ENCODE measurements at regions not wholly inside any gene's neighbourhood (a gene's known extent, or its start where the extent isn't known, plus 50 kb on each side); places are given as distances from the start of the nearest gene placed in this dataset.

DNA sequence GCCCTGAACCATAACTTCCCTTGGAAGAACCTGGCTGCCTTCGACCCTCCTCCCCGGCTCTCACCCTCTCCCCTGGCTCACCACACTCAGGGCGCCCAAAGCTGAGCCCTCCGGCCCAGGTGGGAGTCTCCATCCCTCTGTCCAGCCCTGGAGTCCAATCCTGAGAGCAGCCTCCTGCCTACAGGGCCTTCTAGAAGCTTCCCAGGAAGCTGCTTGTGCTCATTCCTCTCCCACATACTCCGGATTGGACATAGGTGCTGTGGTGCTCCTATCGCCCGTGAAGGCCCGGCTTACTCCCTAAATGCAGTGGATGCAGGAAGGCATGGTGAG, 1332.0 kb downstream of the BRD1 start:
- H3K4me1 ChIP-seq (ENCODE audit: low read depth): no peaks in the 10 kb centered on the region
- no peak overlapping the region for H3K27ac ChIP-seq
- no peaks in the 10 kb centered on the region for H3K9me3 ChIP-seq (ENCODE audit: low read depth)
- no peak for DNase-seq (ENCODE audit: low read depth in 1 of 2, low spot score in 1 of 2)
- H3K36me3 ChIP-seq: no peaks in the 10 kb centered on the region
- TF ChIP-seq, protein P1, sequence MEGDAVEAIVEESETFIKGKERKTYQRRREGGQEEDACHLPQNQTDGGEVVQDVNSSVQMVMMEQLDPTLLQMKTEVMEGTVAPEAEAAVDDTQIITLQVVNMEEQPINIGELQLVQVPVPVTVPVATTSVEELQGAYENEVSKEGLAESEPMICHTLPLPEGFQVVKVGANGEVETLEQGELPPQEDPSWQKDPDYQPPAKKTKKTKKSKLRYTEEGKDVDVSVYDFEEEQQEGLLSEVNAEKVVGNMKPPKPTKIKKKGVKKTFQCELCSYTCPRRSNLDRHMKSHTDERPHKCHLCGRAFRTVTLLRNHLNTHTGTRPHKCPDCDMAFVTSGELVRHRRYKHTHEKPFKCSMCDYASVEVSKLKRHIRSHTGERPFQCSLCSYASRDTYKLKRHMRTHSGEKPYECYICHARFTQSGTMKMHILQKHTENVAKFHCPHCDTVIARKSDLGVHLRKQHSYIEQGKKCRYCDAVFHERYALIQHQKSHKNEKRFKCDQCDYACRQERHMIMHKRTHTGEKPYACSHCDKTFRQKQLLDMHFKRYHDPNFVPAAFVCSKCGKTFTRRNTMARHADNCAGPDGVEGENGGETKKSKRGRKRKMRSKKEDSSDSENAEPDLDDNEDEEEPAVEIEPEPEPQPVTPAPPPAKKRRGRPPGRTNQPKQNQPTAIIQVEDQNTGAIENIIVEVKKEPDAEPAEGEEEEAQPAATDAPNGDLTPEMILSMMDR (IDR thresholded peaks at IDR 0.05; ENCODE audit: low read depth, low read length): no peak
- H3K4me3 ChIP-seq: no peak overlapping the region
- peaks cover 14% of the 10 kb centered on the region for H3K27me3 ChIP-seq

DNA sequence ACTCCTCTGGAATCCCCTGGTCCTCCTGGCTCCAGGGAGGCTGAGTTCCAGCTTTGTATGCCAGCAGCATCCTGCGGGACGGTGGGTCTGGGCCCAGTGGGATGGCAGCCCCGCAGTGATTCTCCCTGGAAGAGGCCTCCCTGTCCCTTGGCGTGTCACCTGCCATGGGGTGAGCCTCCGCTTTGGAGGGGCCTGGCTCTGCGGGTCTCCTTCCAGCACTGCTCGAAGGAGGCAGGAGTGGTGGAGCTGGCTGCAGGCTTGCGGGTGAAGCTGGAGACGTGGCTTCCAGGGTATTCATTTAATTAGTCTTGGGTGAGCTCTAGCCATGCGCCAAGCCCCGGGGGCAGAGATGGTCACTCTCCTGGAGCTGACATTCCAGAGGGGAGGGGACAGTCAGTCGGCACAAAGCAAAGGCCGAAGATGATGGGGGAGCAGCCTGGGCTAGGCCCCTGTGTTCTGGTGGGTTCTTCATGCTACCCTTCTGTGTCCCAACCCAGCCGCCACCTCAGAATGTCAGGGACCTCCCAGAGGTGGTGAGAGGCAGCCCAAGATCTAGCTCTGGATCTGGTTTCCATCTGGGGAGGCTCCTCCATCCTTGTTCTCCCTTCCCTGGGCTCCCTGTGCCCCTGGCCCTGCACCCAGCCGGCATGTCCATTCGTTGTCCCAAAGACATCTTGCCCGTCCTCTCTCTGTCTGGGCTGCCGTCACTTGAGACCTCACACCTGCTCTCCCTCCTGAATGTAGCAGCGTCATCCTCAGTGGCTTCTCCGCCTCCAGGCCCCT, 1332.5 kb downstream of the BRD1 start:
- DNase-seq (ENCODE audit: low read depth in 1 of 2, low spot score in 1 of 2): no peak
- TF ChIP-seq, protein P1 (IDR thresholded peaks at IDR 0.05; ENCODE audit: low read depth, low read length): no peak

DNA sequence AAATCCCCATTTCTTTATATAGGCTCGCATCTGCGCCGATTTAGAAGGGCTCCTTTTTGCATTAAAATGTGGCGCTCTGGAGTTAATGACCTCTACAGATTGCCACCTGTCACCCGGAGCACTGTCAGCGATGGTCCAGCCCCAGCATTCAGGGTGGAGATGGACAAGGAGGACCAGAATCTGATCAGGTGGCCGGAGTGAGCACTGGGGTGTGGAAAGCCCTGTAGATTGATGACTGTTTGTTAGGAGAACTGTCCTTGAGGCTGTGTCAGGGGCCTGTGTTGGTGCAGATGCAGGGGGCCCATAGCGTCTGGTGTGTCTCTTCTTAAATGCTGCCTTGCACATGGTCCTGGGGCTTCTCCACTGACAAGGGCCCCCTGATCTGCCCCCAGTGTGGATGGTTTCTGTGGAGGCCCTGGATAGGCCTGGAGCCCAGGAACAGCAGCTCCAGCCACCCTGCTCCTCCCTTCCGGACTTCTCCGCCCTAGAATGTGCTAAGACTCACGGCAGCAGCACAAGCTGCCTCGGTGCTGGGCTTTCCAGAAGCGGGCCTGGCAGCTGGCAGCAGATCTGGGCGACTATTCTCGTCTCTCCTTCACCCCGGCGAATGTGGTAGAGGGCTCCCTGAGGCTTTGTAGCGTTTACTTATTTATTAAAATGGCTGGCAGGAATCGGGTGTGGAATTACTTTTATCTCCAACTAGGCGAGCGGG, 1333.3 kb downstream of the BRD1 start:
- Histone ChIP-seq H3K4me1 (ENCODE audit: low read depth) (no peaks in the 10 kb centered on the region), H3K36me3 (no peaks in the 10 kb centered on the region), H3K4me3 (no peak overlapping the region), H3K27me3 (peaks cover 27% of the 10 kb centered on the region), H3K27ac (no peak overlapping the region), H3K9me3 (ENCODE audit: low read depth) (no peaks in the 10 kb centered on the region)
- TF ChIP-seq, protein P1 (IDR thresholded peaks at IDR 0.05; ENCODE audit: low read depth, low read length): no peak
- DNase-seq (ENCODE audit: low read depth in 1 of 2, low spot score in 1 of 2): no peak

More for the DNA sequence above, 1332.5 kb downstream of the BRD1 start:
- Histone ChIP-seq H3K9me3 (ENCODE audit: low read depth) (no peaks in the 10 kb centered on the region), H3K4me1 (ENCODE audit: low read depth) (no peaks in the 10 kb centered on the region), H3K36me3 (no peaks in the 10 kb centered on the region), H3K4me3 (no peak overlapping the region), H3K27ac (no peak overlapping the region), H3K27me3 (peaks cover 20% of the 10 kb centered on the region)

DNA sequence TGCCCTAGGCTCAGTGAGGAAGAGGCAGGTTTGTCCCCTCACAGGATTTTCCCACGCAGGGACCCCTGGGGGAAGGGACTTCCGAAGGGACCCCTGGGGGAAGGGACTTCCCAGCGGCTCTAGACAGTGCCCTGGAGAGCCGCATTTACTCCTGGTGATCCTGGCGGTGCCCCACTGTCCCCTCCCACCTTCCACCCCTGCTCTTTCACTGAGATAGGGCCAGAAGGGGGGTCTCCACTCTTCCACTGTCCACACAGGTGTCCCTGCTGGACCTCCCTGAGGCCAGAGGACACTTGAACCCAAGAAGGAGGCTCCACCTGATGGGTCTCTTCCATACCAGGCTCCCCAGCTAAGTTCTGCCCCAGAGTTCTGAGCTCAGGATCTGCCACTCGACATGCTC, 1333.9 kb downstream of the BRD1 start:
- Histone ChIP-seq H3K27ac (no peak overlapping the region), H3K4me3 (no peak overlapping the region), H3K4me1 (ENCODE audit: low read depth) (no peaks in the 10 kb centered on the region), H3K9me3 (ENCODE audit: low read depth) (no peaks in the 10 kb centered on the region), H3K27me3 (peaks cover 31% of the 10 kb centered on the region), H3K36me3 (no peaks in the 10 kb centered on the region)
- TF ChIP-seq, protein P1 (IDR thresholded peaks at IDR 0.05; ENCODE audit: low read depth, low read length): no peak
- DNase-seq (ENCODE audit: low read depth in 1 of 2, low spot score in 1 of 2): no peak

DNA sequence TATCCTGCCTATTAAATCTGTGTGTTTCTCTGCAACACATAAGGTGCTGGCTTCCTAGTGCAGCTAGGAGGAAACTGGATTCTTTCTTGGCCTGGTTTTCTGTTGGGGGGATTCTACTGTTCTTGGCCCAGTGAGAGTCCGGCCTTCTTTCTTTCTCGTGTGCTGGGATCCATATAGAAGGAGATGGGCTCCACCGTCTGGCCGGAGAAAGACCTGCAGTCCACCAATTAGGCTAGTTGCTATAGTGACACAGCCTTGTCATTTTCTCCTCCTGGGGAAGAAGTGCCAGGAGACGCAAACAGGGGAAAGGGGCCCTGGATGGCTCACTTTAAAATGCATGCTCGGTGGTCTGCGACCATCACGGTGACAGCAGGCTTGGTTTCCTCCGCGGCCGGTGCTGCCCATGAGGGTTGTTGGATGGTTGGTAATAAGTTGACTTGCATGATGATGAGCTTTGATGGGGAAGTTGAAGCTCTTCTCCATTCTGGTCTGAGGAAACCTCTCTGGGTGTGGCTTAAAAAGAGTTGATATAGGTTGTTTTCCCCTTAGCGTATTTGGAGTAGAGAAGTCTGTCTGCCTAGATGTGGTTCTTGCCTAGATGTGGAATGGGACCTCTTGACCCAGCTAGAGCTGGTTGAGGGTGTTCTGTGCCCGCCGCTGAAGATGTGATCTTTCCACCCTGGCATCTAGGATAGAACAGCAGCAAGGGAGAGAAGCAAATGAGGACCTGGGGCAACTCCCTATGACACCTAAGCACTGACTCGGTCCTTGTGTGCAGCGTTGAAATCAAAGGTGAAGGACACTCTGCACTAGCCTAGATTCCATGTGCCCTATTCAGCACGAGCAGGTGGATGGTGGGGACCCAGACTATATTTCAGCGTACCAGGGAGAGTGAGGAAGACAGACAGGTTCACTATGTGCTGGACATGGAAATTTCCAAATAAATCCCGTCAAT, 1335.0 kb downstream of the BRD1 start:
- Histone ChIP-seq H3K36me3 (no peaks in the 10 kb centered on the region), H3K9me3 (ENCODE audit: low read depth) (no peaks in the 10 kb centered on the region), H3K4me3 (no peak overlapping the region), H3K27ac (no peak overlapping the region), H3K4me1 (ENCODE audit: low read depth) (no peaks in the 10 kb centered on the region), H3K27me3 (peaks cover 39% of the 10 kb centered on the region)
- TF ChIP-seq, protein P1 (IDR thresholded peaks at IDR 0.05; ENCODE audit: low read depth, low read length): peak; percentile 89
- DNase-seq (ENCODE audit: low read depth in 1 of 2, low spot score in 1 of 2): peak; percentile 62 to 78
